GM20000 (cell line): ENCODE measurements at regions not wholly inside any gene's neighbourhood (a gene's known extent, or its start where the extent isn't known, plus 50 kb on each side); places are given as distances from the start of the nearest gene placed in this dataset.
"Not testable (repeated sequence)": the region's sequence is repeated elsewhere in the genome, so short reads cannot be mapped to it uniquely, and the experiment has no call there.

Experiments used
- DNase-seq: peaks from one replicate; pipeline ENCODE4 v3.0.0; 2012; ENCODE audit warnings: low spot score
- TF ChIP-seq, protein P1 (sequence below): IDR thresholded peaks from 2 replicates; pipeline ENCODE4 v1.5.1; 2012; ENCODE audit warnings: mild to moderate bottlenecking, control low read depth; ENCODE audit errors: extremely low read depth, missing control alignments

DNA sequence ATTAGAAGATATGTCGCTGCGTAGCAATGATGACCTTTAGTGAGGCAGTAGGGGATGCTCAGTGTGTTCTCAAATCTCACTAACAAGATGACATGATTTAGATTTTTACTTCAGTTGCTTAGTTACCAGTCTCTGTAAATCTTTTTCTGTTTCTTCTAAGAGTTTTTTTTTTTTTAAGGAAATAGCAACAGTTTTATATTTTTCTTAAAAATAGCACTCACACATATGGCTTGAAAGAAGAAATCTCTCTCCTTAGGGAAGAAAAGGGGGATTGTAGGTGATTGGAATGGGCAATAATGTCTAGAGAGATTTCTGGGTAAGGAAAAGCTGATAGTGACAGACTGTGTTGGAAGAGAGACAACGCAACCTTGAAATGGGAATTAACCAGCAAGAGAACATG lies 524.6 kb upstream of the ARPP21 start:
- TF ChIP-seq, protein P1, sequence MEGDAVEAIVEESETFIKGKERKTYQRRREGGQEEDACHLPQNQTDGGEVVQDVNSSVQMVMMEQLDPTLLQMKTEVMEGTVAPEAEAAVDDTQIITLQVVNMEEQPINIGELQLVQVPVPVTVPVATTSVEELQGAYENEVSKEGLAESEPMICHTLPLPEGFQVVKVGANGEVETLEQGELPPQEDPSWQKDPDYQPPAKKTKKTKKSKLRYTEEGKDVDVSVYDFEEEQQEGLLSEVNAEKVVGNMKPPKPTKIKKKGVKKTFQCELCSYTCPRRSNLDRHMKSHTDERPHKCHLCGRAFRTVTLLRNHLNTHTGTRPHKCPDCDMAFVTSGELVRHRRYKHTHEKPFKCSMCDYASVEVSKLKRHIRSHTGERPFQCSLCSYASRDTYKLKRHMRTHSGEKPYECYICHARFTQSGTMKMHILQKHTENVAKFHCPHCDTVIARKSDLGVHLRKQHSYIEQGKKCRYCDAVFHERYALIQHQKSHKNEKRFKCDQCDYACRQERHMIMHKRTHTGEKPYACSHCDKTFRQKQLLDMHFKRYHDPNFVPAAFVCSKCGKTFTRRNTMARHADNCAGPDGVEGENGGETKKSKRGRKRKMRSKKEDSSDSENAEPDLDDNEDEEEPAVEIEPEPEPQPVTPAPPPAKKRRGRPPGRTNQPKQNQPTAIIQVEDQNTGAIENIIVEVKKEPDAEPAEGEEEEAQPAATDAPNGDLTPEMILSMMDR, result no peak
- no peak for DNase-seq

DNA sequence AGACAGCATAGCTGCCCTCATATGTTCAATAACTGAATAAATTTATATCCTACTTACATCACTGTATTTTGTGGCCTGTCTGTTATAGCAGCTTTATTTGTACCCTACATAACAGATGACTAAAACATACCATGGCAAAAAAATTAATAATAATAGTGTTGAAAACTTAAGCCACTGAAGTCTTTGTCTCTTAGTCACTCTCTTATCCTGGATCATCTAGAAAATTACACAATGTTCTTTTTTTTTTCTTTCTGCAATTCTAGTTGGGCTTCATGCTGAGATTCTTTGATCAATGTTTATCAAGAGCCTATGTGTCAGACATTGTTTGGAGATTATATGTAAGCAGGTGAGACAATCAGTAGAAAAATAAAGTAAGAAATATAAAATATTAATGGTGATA lies 519.3 kb upstream of the ARPP21 start:
- no peak for DNase-seq
- TF ChIP-seq, protein P1, result no peak

DNA sequence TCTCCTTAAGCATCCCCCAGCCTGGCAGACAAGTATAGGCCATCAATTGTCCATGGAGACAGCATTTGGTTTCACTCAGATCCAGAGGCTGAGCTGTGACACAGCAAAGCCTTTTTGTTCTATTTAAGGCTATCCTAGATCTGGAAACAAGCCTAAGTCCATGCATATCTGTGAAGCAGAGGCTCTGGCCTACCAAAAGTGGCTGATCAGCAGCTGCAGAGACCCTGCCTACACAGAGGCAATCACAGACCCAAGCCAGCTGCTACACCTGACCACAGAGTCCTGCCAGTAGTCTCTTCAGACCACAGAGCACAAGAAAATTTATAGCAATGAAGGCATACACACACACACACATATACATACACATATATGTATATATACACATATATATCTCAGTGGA lies 501.7 kb upstream of the ARPP21 start:
- DNase-seq, result no peak
- TF ChIP-seq, protein P1, result no peak

DNA sequence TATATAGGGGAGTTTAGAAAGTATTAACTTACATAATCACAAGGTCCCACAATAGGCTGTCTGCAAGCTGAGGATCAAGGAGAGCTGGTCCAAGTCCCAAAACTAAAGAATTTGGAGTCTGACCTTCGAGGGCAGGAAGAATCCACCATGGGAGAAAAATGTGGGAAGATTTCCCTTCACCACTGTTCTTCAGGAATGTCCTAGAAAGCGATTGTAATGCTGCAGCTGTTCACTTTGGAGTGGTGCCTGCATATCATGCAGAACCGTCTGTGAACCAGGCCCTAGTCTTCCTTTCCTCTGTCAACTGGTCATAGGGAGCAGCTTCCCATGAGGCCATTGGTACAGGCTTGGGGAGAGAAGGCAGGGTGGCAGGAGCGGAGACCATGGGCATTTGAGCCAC lies 497.9 kb upstream of the ARPP21 start:
- TF ChIP-seq, protein P1, result no peak
- DNase-seq, result no peak

DNA sequence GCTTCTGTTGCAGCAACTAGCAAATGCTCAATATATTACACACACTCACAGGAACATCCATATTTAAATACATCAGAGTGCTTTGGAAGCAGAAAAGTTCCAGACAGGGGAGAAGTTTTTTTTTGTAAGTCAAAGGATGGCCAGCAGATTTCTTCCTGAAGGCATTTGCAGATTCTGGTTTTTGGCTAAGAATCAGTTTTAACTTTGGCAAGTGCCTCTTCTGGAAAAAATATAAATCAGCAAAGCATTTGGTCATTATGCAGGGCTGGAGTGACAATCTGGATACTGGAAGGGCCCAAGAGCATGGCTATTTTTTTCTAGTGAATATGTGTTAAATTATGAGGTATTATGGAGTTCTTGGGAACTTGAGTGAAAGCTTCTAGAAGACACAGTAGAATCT lies 495.3 kb upstream of the ARPP21 start:
- TF ChIP-seq, protein P1, result no peak
- DNase-seq, result no peak

DNA sequence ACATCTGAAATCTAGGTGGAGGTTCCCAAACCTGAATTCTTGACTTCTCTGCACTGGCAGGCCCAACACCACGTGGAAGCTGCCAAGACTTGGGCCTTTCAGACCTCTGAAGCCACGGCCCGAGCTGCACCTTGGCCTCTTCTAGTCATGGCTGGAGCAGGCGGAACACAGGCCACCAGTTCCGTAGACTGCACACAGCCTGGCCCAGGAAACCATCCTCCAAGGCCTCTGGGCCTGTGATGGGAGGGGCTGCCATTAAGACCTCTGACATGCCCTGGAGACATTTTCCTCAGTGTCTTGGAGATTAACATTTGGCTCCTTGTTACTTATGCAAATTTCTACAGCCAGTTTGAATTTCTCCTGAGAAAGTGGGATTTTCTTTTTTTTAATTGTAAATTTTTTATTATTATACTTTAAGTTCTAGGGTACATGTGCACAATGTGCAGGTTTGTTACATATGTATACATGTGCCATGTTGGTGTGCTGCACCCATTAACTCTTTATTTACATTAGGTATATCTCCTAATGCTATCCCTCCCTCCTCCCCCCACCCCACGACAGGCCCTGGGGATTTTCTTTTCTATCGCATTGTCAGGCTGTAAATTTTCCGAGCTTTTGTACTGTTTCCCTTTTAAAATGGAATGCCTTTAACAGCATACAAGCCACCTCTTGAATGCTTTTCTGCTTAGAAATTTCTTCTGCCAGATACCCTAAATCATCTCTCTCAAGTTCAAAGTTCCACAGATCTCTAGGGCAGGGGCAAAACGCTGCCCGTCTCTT lies 492.9 kb upstream of the ARPP21 start:
- DNase-seq, result not testable (repeated sequence)

DNA sequence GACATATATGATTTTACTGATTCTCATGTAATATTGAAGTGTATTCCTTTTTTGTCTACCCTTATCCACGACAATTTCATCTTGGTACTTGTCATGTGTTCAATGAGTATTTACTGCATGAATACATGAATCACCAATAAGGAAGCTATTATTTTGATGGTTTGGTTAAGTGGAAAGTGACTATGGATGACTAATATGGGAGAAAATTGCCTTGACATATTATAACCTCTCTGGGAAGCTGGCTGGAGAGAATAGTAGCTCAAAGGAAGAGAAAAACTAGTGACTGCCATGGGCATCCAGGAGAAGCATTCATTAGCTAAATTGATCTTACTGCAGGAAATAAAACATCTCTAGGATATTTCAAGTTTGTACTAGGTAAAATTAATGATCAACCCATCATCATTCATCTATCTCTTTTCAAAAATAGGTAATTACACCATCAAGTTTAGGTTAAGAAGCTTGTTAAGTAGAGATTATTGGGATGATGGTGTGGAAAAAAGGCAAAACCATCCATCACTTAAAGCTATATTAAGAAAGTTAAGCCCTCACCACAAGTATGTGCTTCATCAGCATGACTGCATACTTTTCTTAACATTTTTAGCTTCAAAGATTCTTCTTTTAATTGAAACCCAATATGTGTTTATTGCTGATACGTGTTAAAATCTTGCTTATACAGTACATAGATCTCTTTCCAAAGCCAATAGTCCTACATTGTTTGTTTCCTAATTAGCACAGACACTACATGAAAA lies 455.2 kb upstream of the ARPP21 start:
- no peak for DNase-seq
- TF ChIP-seq, protein P1, result no peak
